KOPT-K1 (cell line): ENCODE measurements at regions not wholly inside any gene's neighbourhood (a gene's known extent, or its start where the extent isn't known, plus 50 kb on each side); places are given as distances from the start of the nearest gene placed in this dataset.

Experiments used
- H3K27ac ChIP-seq: fragments of 200-600 bp; sonication (generic); 2 replicates; pipeline ENCODE4 v1.5.1; 2016; ENCODE audit warnings: antibody characterized with exemption, mild to moderate bottlenecking, low read depth, low read length; ENCODE audit not compliant: poor library complexity, severe bottlenecking
- H3K36me3 ChIP-seq: fragments of 200-600 bp; sonication (generic); 2 replicates; pipeline ENCODE4 v1.5.1; 2017; ENCODE audit warnings: antibody characterized with exemption, mild to moderate bottlenecking, low read length, moderate library complexity; ENCODE audit not compliant: insufficient read depth
- H3K9me3 ChIP-seq: fragments of 200-600 bp; sonication (generic); 2 replicates; pipeline ENCODE4 v1.5.1; 2017; ENCODE audit warnings: antibody characterized with exemption, low read length, mild to moderate bottlenecking; ENCODE audit not compliant: insufficient read depth, poor library complexity, severe bottlenecking

- Histone ChIP-seq H3K27ac (no peak overlapping the region), H3K36me3 (no peaks in the 10 kb centered on the region), H3K9me3 (no peaks in the 10 kb centered on the region)
Measured at GRCh38 chr18:41134426-41134825, 820.6 kb upstream of the PIK3C3 start.

GRCh38 chr18:41131050-41131449 lies 824.0 kb upstream of the PIK3C3 start:
- no peak overlapping the region for H3K27ac ChIP-seq

GRCh38 chr18:41128545-41128944 lies 826.5 kb upstream of the PIK3C3 start:
- Histone ChIP-seq H3K36me3 (no peaks in the 10 kb centered on the region), H3K9me3 (no peaks in the 10 kb centered on the region), H3K27ac (no peak overlapping the region)

More at GRCh38 chr18:41131050-41131449, 824.0 kb upstream of the PIK3C3 start:
- Histone ChIP-seq H3K9me3 (no peaks in the 10 kb centered on the region), H3K36me3 (no peaks in the 10 kb centered on the region)

- H3K36me3 ChIP-seq, result no peaks in the 10 kb centered on the region
- H3K27ac ChIP-seq, result no peak overlapping the region
- no peaks in the 10 kb centered on the region for H3K9me3 ChIP-seq
Measured at GRCh38 chr18:41128126-41128525, 826.9 kb upstream of the PIK3C3 start.

- Histone ChIP-seq H3K9me3 (no peaks in the 10 kb centered on the region), H3K36me3 (no peaks in the 10 kb centered on the region), H3K27ac (no peak overlapping the region)
Measured at GRCh38 chr18:41126541-41127235, 828.3 kb upstream of the PIK3C3 start.

- Histone ChIP-seq H3K36me3 (no peaks in the 10 kb centered on the region), H3K9me3 (no peaks in the 10 kb centered on the region), H3K27ac (no peak overlapping the region)
Measured at GRCh38 chr18:41121116-41121826, 833.8 kb upstream of the PIK3C3 start.

- Histone ChIP-seq H3K9me3 (no peaks in the 10 kb centered on the region), H3K36me3 (no peaks in the 10 kb centered on the region), H3K27ac (no peak overlapping the region)
Measured at GRCh38 chr18:41119031-41119430, 836.0 kb upstream of the PIK3C3 start.

- H3K27ac ChIP-seq, result no peak overlapping the region
- H3K9me3 ChIP-seq, result no peaks in the 10 kb centered on the region
- no peaks in the 10 kb centered on the region for H3K36me3 ChIP-seq
Measured at GRCh38 chr18:41113885-41114482, 841.0 kb upstream of the PIK3C3 start.

- Histone ChIP-seq H3K9me3 (no peaks in the 10 kb centered on the region), H3K36me3 (no peaks in the 10 kb centered on the region), H3K27ac (no peak overlapping the region)
Measured at GRCh38 chr18:41099451-41099850, 855.6 kb upstream of the PIK3C3 start.

GRCh38 chr18:41096504-41096903 lies 858.5 kb upstream of the PIK3C3 start:
- Histone ChIP-seq H3K27ac (no peak overlapping the region), H3K9me3 (no peaks in the 10 kb centered on the region), H3K36me3 (no peaks in the 10 kb centered on the region)

- H3K9me3 ChIP-seq, result no peaks in the 10 kb centered on the region
- H3K36me3 ChIP-seq, result no peaks in the 10 kb centered on the region
- no peak overlapping the region for H3K27ac ChIP-seq
Measured at GRCh38 chr18:41077076-41077475, 878.0 kb upstream of the PIK3C3 start.

GRCh38 chr18:41075212-41075611 lies 879.8 kb upstream of the PIK3C3 start:
- no peak overlapping the region for H3K27ac ChIP-seq

GRCh38 chr18:41073372-41073954 lies 881.6 kb upstream of the PIK3C3 start:
- H3K27ac ChIP-seq, result no peak overlapping the region
- no peaks in the 10 kb centered on the region for H3K36me3 ChIP-seq
- H3K9me3 ChIP-seq, result no peaks in the 10 kb centered on the region

More at GRCh38 chr18:41075212-41075611, 879.8 kb upstream of the PIK3C3 start:
- Histone ChIP-seq H3K36me3 (no peaks in the 10 kb centered on the region), H3K9me3 (no peaks in the 10 kb centered on the region)

- H3K9me3 ChIP-seq, result no peaks in the 10 kb centered on the region
- H3K27ac ChIP-seq, result no peak overlapping the region
- no peaks in the 10 kb centered on the region for H3K36me3 ChIP-seq
Measured at GRCh38 chr18:41072946-41073345, 882.1 kb upstream of the PIK3C3 start.

GRCh38 chr18:41071826-41072225 lies 883.2 kb upstream of the PIK3C3 start:
- H3K36me3 ChIP-seq, result no peaks in the 10 kb centered on the region
- no peak overlapping the region for H3K27ac ChIP-seq
- no peaks in the 10 kb centered on the region for H3K9me3 ChIP-seq
